ENCODE measurements at regions not wholly inside any gene's neighbourhood (a gene's known extent, or its start where the extent isn't known, plus 50 kb on each side); places are given as distances from the start of the nearest gene placed in this dataset.

- TF ChIP-seq POLR2A (IDR thresholded peaks at IDR 0.05; ENCODE audit: low read length): no peak
- no peak for TF ChIP-seq GATA1 (IDR thresholded peaks at IDR 0.05; ENCODE audit: low read depth, low read length)
Observed at GRCh38 chr5:37999593-37999992, 159.8 kb upstream of the GDNF start.

All from erythroblast (primary cell).